AG09309 (cell line): ENCODE measurements at regions not wholly inside any gene's neighbourhood (a gene's known extent, or its start where the extent isn't known, plus 50 kb on each side); places are given as distances from the start of the nearest gene placed in this dataset.

Experiments used
- DNase-seq: peaks from one replicate; pipeline ENCODE4 v3.0.0-alpha.2; 2010; ENCODE audit warnings: low read depth
- H3K4me3 ChIP-seq: 2 replicates; pipeline ENCODE4 v1.5.1; 2011; ENCODE audit warnings: mild to moderate bottlenecking, low read depth, low read length, moderate library complexity; ENCODE audit not compliant: control insufficient read depth
- CTCF ChIP-seq: IDR thresholded peaks from 2 replicates; pipeline ENCODE4 v1.5.1; 2011; ENCODE audit warnings: mild to moderate bottlenecking, low read depth, low read length, inconsistent platforms; ENCODE audit not compliant: insufficient read depth, control insufficient read depth; ENCODE audit errors: missing control alignments

DNA sequence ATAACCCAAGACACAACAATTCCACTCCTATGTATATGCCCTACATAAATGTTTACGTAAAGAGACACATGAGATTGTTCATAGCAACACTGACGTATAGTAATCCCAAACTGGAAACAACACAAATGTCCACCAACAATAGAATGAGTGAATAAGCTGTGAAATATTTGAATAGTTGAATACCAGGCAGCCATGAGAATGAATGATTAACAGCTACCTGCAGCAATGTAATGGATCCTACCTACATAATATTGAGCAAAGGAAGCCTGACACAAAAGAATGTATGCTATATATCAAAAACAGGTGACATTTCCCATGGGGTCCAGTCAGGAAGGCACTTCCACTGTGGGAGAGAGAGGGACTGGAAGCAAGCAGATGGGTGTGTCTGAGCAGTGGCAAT, 92.8 kb upstream of the LINC01488 start:
- TF ChIP-seq CTCF: no peak
- DNase-seq: no peak
- H3K4me3 ChIP-seq: no peak overlapping the region

DNA sequence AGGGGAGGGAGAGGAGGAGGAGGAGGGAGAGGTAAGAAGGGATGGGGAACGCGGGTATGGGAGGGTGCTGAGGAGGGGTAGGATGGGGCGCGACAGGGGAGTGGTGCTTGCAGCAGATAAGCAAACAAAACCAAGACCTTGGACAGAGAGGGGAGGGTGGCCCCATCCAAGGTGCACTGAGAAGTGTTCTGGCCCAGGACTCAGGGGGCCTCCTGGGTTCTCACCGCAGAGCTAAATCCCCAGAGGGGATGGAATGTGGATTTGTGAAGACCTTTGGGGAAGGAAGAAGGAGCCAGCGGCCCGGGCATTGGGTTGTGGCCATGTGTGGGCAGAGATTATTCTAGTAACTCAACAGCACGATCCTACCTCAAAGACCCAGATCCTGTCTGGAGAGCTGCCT, 90.9 kb upstream of the LINC01488 start:
- no peak for TF ChIP-seq CTCF
- no peak overlapping the region for H3K4me3 ChIP-seq
- no peak for DNase-seq

- no peak overlapping the region for H3K4me3 ChIP-seq
- TF ChIP-seq CTCF: no peak
- DNase-seq: no peak
Observed at GRCh38 chr11:69391192-69392103, 90.0 kb upstream of the LINC01488 start.

DNA sequence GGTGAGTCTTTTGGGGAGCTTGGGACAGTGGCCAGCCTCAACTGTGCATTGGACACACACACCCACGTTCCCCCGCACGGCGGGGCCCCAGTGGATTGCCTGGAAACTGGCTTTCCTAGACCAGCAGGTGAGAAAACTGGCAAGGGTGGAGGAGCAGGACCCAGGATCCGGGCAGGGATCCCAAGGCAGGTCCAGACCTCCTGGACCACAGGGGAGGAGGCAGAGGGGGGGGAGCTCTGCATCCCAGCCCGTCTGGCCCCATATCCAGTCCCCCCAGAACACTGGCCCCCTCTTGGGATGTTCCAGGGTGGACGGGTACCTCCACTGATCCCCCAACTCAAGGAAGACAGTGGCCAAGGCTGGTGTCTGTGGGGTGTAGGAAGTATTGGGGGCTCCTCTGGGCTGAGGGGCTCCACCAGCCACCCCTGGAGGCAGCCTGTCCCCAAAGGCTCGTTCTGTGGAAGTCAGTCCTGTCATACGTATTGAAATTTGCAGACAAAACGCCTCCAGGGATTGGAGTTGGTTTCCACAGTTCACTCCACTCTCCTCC, 89.3 kb upstream of the LINC01488 start:
- DNase-seq: no peak
- no peak for TF ChIP-seq CTCF
- H3K4me3 ChIP-seq: no peak overlapping the region

- DNase-seq: no peak
- H3K4me3 ChIP-seq: no peak overlapping the region
- no peak for TF ChIP-seq CTCF
Observed at GRCh38 chr11:69393178-69393832, 88.2 kb upstream of the LINC01488 start.

DNA sequence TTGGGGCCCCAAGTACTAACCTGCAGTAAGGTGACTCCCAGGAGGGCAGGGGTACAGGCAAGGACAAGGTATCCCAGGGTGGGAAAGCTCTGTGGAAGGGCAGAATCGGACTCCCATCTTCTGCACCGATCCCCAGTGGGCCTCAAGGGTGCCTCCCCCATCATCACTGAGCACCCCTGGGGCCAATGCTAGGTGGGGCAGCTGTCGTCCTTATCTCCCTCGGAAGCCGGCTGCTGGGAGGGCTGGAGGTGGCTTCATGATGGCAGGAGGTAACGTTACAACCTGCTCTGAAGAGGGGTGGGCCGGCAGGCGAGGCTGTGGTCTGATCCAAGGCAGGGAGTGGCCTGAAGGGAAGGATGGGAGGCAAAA, 87.6 kb upstream of the LINC01488 start:
- no peak for TF ChIP-seq CTCF
- H3K4me3 ChIP-seq: no peak overlapping the region
- no peak for DNase-seq
